RPMI8226 (cell line): ENCODE measurements at regions not wholly inside any gene's neighbourhood (a gene's known extent, or its start where the extent isn't known, plus 50 kb on each side); places are given as distances from the start of the nearest gene placed in this dataset.
"Not testable (repeated sequence)": the region's sequence is repeated elsewhere in the genome, so short reads cannot be mapped to it uniquely, and the experiment has no call there.

Source experiments
- DNase-seq: peaks from one replicate; pipeline ENCODE4 v3.0.0-alpha.2; 2015

DNA sequence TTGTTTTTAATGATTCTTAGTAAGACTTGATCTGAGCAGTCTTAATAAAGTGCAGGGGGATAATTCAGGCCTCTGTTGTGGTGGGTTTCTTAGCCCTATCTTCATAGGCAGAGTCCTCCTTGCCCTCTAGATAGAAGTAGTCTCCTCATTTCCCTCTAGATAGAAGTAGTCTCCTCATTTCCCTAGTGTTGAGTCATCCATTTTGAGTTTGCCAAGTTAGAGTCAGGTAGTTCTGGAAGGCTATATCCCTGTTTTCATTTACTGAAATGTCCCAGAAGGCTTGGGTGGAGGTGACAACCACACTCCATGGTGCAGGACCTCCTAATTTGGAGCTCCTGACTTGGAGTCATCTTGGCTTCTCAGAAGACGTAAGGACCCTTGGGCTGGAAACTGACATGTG, 384.6 kb downstream of the MLLT3 start:
- DNase-seq: no peak

DNA sequence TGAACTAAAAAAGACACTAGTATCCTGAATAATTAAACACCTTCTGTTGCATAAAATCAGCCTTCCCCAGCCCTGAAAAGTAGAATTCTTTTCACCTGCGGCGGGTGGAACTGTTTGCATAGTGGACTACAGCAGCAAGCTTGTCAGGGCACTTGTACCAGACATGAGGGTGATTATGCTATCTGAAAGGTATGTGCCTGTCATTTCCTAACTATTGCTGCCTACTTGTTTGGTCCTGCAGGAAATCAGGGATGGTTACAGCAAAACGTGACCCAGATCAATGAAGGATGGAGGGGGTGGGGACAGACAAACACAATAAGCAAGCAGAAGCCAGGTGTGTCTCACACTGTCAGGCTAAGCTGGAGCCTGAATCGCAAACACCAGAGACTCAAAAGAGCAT, 385.6 kb downstream of the MLLT3 start:
- no peak for DNase-seq

DNA sequence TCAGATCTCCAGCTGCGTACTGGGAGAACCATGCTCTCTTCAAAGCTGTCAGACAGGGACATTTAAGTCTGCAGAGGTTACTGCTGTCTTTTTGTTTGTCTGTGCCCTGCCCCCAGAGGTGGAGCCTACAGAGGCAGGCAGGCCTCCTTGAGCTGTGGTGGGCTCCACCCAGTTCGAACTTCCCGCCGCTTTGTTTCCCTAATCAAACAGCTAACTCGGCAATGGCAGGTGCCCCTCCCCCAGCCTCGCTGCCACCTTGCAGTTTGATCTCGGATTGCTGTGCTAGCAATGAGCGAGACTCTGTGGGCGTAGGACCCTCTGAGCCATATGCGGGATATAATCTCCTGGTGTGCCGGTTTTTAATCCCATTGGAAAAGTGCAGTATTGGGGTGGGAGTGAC, 387.1 kb downstream of the MLLT3 start:
- DNase-seq: not testable (repeated sequence)

DNA sequence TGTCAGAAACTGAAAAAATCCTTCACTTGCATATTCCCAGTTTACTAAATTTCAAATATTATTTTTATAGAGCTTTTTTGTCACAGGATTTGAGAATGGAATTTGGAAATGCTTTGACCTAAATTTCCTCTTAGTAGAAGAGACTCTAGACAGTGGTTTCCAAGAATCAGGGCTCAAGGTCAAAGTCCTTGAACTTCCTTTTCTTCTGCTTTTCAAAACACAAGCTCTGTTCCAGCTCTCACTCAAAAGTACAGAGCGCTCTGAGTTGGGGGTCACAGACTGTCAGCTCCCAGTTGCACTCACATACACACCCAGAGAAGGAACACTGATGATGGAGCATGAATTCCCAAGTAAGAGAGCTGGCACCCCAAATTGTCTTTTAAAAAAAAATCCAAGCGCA, 394.2 kb downstream of the MLLT3 start:
- no peak for DNase-seq

DNA sequence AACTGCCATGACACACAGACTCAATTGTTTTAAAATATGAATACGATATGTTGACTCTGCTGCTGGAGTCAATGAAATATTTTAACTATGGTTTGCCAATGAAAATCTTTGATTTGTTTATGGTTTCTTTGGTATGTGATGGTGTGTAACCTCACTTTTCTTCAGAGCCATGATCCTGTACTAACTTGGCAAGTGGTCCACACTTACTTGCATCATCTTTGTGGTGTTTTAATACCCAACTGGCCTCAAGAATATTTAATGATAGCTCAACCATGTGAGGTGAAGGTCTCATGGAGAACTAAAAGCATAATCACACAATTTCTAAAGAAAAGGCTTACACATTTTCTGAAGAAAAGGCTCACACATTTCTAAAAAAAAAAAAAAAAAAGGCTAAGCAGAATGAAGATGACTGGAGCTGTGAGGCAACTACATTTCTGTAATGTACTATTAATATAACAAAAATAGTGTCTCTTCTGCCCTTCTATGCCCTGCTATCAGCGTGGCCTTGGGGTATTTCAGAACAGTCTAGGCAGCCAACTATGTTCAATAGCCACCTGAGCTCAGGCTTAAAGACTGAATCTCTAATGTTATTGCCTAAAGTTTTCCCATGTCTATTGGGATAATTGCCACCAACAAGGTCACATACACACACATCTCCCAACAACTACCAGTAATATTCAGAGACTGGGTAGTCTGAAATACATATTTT, 395.0 kb downstream of the MLLT3 start:
- DNase-seq: no peak

DNA sequence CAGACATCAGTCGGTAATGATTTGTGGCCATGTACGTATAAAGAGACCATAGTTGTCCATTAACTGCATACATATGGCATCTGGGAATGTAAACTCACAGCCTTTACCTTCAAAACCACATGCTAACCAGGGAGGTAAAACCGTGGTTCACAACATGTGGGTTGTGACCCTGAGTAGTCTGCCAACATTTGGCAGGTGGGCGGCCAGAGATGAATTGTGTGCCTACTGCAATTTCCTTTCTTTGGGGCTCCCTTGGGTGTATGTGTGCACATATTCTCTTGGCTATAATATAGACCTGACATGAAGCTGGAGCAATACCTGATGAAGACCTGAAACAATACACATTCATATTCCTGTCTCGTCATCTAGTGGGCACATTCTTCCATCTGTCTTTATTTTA, 396.0 kb downstream of the MLLT3 start:
- no peak for DNase-seq

DNA sequence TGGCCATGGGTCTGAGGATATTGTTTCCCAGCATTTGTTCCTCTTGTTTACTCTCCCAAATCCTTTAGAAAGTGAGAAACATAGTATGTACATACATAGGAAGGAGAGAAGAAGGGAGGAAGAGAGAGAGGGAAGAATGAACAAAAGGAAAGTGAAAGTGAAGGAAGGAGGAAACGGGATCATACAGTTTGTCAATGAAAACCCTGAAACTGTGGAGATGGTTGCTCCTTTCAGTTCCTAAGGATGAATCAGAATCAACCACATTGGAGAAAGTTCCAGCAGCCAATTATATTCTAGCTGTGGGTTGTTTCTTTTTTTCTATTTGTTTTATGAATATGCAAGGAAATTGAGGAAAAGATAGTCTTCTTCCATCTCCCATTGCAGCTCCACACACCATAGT, 396.5 kb downstream of the MLLT3 start:
- no peak for DNase-seq

DNA sequence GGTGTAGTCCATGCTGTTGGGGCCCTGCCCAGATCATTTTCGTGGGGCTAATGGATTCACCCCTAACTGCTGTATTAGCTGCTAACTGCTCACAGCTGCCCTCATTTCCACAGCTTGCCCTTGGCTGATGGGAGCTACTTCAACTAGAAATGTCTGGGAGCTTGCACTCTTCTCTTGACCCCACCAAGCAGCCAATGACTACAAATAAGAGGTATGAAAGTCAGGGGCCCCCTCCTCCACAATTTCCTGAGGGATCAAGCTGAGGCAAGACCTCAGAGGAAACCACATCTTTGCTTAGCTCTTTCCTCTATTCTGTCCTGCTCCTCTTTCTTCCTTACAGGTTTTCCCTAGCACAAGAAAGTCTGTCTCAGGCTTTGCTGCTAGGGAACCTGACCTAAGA, 397.5 kb downstream of the MLLT3 start:
- DNase-seq: no peak

DNA sequence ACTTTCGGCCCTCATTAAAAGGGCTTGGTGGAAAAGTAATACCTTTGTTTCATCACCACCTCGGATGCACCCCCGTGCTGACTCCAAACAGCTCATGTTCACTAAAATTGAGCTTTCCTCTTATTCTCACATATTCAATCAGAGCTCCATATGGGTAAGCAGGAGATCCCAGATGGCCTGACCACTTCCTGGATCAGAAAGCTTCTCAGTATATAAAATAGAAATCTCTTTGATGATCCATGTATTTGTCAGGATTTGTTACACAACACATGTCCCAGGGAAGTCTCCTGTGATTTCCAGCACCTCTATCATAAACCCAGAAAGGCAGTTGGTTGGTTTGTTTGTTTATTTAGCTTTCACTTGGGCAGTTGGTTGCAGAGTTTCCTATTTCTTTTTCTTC, 402.0 kb downstream of the MLLT3 start:
- no peak for DNase-seq

DNA sequence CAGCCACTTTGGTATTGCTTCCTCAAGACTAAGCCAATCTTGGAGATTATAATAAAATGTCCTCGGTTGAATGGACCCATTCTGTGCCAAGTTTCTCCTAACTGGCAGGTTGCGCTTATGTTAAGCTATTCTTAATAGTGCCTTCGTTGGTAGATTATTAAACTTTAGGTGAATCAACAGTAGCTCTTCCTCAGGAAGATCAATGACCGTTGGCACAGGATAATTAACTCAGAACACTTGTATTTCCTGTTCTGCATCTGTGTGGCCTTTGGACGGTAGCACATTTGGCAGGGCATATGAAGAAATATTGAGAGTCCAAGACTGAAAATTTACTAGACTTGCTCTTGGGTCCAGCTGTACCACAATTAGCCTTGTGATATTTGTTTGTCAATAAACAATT, 402.9 kb downstream of the MLLT3 start:
- no peak for DNase-seq

DNA sequence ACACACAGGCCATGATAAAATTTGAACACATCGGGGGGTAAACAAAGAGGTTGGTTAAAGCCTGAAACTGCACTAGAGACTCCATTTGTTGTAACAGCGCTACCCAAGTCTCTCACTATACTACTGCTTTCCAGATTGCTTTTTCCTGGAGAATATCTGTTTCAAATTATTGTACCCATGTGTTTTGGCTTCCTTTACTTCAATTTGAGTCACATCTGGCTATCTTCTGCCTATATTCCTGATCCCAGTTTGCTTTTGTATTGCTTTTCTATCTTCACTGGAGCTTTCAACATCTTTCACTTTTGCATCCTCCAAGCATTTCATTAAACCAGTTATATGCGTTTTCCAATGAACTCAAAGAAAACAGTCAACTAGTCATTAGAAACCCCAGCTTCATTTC, 404.7 kb downstream of the MLLT3 start:
- DNase-seq: no peak

DNA sequence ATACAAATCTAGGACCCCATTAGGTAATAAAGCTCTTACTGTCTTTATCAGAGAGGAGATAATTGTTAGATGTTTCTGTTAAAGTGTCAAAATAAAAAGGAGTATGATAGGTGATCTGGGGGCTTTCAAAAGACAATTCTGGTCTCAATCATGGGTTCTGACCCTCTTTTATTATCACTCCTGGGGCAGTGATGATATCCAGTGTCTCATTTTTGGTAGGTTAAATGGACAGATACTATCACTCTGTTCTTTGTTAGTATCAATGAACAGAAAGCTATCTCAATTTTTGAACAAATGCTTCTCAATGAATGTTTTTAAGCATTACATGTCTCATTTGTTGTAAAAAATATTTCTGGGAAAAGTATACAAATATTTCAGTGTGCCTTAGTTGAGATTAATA, 405.9 kb downstream of the MLLT3 start:
- no peak for DNase-seq

DNA sequence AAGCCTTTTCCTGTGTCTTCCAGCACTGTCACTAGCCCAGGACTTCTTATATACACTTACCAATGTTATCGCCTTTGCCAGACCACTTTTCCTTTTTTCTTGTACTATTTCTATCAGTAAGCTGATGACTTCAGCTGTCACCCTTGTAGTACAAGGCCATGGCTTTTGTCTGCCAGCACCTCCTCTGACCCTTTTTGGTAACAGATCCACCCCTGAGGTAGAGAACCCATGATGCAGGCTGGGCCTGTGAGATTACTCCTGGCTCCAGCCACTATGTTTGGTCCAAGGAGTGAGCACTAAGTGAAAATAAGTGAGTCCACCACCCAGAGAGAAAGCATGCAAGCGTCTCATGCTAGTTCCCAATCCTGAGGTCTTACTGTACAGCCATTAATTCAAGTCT, 406.7 kb downstream of the MLLT3 start:
- DNase-seq: no peak

DNA sequence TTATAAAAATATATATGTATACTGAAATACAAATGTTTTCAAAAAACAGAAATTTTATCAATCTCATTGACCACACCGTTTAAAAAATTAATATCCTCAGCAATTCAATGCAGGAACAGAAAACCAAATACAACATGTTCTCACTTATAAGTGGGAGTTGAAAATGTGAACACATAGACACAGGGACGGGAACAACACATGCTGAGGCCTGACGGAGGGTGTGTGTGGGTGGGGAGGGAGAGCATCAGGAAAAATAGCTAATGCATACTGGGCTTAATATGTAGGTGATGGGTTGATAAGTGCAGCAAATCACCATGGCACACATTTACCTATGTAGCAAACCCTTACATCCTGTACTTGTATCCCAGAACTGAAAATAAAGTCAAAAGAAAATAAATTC, 409.5 kb downstream of the MLLT3 start:
- no peak for DNase-seq

DNA sequence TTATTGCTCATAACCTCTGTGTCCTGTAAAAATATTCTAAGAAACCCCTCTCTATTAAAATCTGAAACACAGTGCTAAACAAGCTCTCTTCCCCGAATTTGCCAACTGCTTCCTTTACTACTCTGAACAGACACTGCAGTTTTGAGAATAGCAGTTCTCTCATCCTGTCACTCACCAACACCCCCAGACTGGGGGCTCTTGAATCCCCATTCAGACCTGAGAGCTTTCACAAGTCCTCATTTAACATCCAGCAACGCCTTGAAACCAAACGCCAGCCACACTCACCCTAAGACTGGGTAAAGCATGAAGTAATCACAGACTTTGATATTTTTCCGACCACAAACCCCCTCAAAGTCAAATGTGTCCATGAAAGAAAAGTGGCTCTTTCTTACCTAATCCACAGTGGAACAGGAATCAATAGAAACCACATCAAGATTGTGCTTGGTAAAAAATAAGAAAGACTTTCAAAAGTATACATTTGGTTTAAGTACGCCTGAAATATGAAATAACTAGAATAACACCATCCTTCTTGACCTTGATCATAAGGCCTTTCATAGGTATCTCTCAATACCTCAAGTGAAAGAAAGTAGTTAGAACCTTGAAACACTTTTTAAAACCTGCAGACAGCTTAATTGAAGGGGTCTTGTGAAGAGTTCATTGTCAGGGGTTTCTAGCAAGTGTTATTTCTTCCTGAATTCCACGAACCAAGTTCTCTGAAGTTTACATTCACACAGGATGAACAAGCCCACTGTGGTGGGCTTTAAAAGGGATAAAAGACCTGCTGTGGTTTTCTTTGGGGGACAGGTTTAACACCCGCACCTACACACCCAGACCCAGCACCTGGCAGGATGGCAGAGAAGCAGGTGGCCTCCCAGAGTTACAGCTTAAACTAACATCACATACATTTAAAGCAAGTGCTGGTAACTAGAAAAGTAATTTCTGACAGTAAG, 412.6 kb downstream of the MLLT3 start:
- no peak for DNase-seq

DNA sequence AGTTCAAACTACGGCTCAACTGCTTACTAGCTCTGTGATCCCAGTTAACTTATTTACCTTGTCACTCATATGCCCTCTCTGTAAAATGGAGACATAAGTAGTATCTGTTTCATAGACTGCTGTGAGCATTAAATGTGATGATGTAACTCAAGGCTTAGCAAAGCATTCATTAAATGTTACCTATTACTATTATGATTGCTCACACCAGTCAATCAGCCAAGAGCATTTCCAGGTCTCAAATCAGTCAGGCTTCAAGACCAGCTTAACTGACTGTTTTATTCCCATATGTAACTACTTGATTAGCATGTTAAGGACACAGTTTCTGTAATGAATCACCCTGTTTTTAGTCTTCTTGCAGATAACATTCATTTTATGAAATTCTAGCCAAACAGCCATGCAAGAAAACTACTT, 413.3 kb downstream of the MLLT3 start:
- DNase-seq: no peak

DNA sequence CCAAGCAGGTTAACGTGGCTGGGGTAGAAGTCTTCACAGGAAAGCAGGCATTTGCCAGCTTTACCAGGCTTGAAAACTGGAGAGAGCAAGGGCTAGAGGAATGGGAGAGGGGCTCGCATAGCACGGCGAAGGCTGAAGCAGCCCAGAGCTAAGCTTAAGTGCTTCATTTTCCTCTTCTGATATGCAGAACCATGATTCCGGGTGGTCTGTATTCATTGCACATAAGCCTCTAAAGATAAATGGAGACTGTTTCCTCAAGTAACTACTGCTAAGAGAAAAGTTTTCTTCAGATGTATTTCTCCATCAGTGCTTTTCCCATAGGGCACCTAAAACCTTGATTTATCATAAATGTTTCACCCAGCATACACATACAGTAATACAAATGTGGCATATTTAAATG, 414.1 kb downstream of the MLLT3 start:
- DNase-seq: no peak

DNA sequence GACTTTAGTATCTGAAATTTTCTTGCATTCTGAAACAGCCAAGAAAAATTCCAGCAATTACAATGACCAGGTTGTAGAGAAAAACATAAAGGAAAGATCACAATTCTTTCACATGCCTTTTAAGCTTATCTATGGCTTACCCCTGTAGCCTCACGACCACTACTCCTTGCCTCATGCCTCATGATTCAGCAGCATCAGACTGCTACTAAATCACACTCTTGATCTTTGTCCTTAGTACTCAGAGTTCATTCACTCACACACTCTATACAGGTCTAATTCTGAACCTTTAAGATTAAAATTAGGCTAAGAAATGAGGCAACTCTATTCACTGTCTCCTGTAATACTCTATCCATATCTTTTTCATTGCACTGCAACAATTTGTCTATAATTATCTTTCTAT, 415.1 kb downstream of the MLLT3 start:
- no peak for DNase-seq

DNA sequence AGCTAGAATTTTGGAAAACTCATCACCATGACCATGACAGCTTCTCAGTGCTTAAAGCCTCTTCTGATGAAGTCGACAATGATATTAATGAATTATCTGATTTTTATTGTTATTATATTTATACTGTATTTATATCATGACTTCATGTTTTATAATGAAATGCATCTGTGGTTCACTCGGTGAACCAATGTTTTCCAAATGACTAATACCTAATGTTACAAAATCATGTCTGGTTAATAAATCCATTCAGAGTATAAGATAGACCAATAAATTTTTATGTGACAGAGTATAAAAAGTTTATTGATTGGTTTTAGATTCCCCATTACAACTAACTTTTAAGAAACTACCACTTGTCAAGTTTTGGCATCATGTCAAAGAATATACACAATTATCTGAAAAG, 416.5 kb downstream of the MLLT3 start:
- no peak for DNase-seq

DNA sequence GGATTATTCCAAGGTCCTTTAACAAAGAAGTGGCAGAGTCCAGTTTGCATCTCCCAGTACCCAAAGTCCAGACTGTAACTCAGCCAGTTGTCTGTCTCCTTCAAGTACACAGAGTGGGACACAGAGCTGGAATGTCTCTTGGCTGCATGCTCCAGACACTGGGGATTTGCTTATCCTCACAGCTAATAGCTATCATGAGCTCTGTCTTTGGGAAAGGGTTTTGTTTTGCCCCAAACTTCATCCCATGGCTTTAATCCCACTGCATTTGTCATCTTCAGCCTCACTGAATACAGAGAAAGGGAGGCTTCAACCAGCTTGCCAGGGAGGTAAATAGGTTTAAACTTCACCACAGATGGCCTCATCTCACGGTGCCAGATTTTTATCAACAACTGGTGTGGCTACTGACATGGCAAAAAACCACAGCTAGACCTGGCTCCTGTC, 412.2 kb upstream of the SLC24A2 start:
- DNase-seq: no peak

DNA sequence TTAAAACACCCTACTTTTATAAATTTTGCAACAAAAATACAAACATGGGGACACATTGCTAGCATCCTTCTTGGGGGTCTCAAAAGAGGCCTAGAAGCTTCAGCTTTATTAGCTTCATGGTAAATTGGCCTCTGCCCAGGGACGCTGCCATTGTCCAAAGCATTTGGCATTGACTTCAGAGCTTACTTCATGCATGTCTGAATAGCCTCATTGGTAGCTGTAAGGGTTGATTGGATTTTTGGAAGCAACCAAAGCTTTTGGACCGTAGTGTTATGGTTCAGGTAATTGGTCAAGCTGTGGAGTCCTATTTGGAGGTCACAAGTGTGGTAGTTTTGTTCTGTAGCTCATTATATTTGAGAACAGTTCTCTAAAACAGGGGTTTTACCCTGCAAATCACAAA, 411.7 kb upstream of the SLC24A2 start:
- no peak for DNase-seq

DNA sequence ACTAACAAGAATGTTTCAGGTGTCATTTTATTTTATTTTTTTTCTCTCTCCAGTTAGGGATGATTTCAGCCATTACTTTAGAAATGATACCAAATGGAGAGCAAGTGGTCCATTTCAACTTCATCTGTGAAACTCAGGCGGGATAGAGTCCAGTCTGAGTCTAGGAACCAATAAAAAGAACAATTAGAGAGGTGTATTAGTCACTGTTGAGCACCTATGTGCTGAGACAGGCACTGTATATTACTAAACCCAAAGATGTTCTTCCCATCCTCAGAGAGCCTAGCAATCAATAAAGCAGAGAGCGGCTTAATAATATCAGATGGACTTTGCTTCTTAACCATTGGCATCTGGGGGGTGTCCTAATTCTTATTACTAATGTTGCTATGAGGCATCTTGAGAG, 410.3 kb upstream of the SLC24A2 start:
- no peak for DNase-seq

DNA sequence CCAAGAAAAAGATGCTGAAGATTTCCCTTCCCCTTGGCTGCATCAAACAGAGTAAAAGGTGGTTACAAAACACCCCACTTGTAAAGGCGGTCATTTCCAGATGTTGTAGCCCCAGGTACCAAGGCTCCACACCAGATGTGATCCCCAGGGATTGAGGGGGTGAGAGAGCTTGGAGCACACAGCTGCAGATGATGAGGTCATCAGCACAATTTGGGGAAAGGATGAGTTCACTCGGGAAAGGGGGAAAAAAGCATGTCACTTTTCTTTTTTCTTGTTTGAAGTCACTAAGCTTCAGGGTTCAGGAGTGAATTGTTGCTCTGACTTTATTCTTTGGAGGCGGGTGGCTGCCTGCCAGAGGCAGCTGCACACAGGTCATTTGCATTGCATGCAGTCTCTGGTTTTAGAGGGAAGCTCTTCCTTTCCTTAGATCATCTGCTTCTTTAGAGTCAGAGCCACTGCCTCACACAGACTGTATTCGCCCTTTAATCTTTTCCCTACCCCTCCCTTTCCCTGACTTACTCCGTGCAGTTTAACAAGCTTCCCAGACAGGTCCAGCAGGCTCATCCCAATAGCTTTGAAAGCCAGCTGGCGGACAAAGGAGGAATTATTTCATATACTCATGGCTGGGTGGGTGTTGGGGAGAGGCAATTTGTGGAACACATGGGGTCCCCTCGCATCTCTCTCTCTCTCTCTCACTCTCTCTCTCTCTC, 409.3 kb upstream of the SLC24A2 start:
- no peak for DNase-seq
